ENCODE measurements at regions not wholly inside any gene's neighbourhood (a gene's known extent, or its start where the extent isn't known, plus 50 kb on each side); places are given as distances from the start of the nearest gene placed in this dataset.

DNA sequence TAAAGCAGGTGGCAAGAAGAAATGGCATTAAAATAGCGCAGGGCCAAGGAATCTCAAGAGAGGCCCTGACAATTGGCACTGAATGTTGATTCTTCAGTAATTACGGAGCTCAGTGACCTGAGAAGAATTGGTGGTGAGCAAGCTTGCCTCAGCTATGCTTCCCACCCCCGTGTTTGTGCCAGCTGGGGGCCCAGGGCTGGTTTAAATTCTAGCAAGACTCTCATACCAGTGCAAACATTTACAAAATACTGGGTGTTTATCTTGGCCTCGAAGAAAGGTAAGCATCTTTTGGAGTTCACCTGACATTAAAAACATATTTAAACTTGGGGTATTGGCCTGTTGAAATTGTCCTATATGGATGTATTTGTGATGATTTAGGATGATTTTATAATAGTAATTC is 296.7 kb upstream of the USP25 start:
- no peak overlapping the region for H3K4me3 ChIP-seq (ENCODE audit: low read depth, low read length)
- ChIA-PET CTCF (interaction anchor here (0.6 kb wide), 1 partner anchor 29 kb away, joined by 4 read pairs; no protein-coding TSS in a partner anchor), POLR2A (no interaction called here)
- no peaks in the 10 kb centered on the region for H3K4me1 ChIP-seq (ENCODE audit: control insufficient read depth, insufficient read depth, low read length)
- no peak overlapping the region for H3K27ac ChIP-seq (ENCODE audit: extremely low read depth, low read depth, low read length)
- H3K36me3 ChIP-seq (ENCODE audit: control insufficient read depth in 2 of 2, insufficient read depth in 1 of 2, low read length in 2 of 2): no peaks in the 10 kb centered on the region
- H3K9me3 ChIP-seq (ENCODE audit: control insufficient read depth, insufficient read depth, low read depth, low read length): no peaks in the 10 kb centered on the region
- TF ChIP-seq ZNF76 (tag by site-specific recombination; IDR thresholded peaks at IDR 0.05; ENCODE audit: borderline replicate concordance, low read depth) (no peak), ZNF664 (tag by site-specific recombination; IDR thresholded peaks at IDR 0.05) (no peak), ZNF214 (tag by site-specific recombination; IDR thresholded peaks at IDR 0.05; ENCODE audit: borderline replicate concordance) (no peak), REPIN1 (tag by site-specific recombination; IDR thresholded peaks at IDR 0.05; ENCODE audit: low read depth) (no peak), ZNF785 (tag by site-specific recombination; IDR thresholded peaks at IDR 0.05) (no peak), ZBTB17 (tag by site-specific recombination; IDR thresholded peaks at IDR 0.05) (no peak)
- TF ChIP-seq, protein P1, sequence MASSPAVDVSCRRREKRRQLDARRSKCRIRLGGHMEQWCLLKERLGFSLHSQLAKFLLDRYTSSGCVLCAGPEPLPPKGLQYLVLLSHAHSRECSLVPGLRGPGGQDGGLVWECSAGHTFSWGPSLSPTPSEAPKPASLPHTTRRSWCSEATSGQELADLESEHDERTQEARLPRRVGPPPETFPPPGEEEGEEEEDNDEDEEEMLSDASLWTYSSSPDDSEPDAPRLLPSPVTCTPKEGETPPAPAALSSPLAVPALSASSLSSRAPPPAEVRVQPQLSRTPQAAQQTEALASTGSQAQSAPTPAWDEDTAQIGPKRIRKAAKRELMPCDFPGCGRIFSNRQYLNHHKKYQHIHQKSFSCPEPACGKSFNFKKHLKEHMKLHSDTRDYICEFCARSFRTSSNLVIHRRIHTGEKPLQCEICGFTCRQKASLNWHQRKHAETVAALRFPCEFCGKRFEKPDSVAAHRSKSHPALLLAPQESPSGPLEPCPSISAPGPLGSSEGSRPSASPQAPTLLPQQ (tag by site-specific recombination; IDR thresholded peaks at IDR 0.05): no peak
- TF ChIP-seq, protein P2, sequence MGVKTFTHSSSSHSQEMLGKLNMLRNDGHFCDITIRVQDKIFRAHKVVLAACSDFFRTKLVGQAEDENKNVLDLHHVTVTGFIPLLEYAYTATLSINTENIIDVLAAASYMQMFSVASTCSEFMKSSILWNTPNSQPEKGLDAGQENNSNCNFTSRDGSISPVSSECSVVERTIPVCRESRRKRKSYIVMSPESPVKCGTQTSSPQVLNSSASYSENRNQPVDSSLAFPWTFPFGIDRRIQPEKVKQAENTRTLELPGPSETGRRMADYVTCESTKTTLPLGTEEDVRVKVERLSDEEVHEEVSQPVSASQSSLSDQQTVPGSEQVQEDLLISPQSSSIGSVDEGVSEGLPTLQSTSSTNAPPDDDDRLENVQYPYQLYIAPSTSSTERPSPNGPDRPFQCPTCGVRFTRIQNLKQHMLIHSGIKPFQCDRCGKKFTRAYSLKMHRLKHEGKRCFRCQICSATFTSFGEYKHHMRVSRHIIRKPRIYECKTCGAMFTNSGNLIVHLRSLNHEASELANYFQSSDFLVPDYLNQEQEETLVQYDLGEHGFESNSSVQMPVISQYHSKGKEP (tag by site-specific recombination; IDR thresholded peaks at IDR 0.05): no peak
- TF ChIP-seq, protein P3, sequence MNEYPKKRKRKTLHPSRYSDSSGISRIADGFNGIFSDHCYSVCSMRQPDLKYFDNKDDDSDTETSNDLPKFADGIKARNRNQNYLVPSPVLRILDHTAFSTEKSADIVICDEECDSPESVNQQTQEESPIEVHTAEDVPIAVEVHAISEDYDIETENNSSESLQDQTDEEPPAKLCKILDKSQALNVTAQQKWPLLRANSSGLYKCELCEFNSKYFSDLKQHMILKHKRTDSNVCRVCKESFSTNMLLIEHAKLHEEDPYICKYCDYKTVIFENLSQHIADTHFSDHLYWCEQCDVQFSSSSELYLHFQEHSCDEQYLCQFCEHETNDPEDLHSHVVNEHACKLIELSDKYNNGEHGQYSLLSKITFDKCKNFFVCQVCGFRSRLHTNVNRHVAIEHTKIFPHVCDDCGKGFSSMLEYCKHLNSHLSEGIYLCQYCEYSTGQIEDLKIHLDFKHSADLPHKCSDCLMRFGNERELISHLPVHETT (tag by site-specific recombination; IDR thresholded peaks at IDR 0.05): no peak
- TF ChIP-seq, protein P4, sequence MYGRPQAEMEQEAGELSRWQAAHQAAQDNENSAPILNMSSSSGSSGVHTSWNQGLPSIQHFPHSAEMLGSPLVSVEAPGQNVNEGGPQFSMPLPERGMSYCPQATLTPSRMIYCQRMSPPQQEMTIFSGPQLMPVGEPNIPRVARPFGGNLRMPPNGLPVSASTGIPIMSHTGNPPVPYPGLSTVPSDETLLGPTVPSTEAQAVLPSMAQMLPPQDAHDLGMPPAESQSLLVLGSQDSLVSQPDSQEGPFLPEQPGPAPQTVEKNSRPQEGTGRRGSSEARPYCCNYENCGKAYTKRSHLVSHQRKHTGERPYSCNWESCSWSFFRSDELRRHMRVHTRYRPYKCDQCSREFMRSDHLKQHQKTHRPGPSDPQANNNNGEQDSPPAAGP (tag by site-specific recombination; IDR thresholded peaks at IDR 0.05): no peak

DNA sequence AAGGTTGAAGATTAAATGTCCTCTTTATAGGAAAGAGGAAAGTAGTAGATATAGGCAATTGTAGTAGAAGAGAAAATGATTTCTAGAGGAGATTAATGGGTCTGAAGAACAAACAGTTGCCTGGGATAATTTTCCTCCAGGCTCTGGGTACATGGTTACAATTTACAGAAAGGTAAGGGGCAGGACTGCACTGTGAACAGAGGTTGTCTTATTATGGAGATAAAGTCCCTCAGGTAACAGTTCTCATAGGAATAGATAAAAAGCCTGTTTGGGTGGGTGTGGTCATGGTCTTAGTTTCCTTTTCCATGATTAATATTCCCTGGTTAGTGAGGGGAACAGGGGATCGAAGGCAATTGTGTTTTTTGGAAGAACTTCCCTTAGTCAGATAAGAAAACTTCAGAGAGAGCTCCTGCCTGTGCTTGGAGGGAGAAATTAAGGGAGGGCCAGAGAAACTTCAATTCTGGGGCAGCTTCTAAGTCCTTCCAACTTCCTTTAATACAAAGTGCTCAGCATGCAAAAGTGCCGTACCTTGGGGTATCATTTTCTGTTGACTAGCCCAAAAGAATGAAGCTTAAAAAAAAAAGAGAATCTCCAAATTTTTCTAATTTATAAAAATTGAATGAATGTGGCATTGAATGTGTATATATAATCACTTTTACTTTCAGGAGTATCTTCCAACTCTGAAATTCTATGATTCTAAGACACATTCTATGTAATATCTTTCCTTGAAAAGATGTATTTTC is 295.4 kb upstream of the USP25 start:
- no peaks in the 10 kb centered on the region for H3K36me3 ChIP-seq (ENCODE audit: control insufficient read depth in 2 of 2, insufficient read depth in 1 of 2, low read length in 2 of 2)
- no peaks in the 10 kb centered on the region for H3K4me1 ChIP-seq (ENCODE audit: control insufficient read depth, insufficient read depth, low read length)
- ChIA-PET CTCF (interaction anchor here (1.0 kb wide), 1 partner anchor 48 kb away, joined by 4 read pairs; no protein-coding TSS in a partner anchor), POLR2A (no interaction called here)
- H3K4me3 ChIP-seq (ENCODE audit: low read depth, low read length): no peak overlapping the region
- H3K27ac ChIP-seq (ENCODE audit: extremely low read depth, low read depth, low read length): no peak overlapping the region
- TF ChIP-seq ZNF530 (tag by site-specific recombination; IDR thresholded peaks at IDR 0.05; ENCODE audit: low read depth) (peak; percentile 94), ZNF292 (tag by site-specific recombination; IDR thresholded peaks at IDR 0.05; ENCODE audit: borderline replicate concordance, low read depth) (no peak)
- TF ChIP-seq, protein P5, sequence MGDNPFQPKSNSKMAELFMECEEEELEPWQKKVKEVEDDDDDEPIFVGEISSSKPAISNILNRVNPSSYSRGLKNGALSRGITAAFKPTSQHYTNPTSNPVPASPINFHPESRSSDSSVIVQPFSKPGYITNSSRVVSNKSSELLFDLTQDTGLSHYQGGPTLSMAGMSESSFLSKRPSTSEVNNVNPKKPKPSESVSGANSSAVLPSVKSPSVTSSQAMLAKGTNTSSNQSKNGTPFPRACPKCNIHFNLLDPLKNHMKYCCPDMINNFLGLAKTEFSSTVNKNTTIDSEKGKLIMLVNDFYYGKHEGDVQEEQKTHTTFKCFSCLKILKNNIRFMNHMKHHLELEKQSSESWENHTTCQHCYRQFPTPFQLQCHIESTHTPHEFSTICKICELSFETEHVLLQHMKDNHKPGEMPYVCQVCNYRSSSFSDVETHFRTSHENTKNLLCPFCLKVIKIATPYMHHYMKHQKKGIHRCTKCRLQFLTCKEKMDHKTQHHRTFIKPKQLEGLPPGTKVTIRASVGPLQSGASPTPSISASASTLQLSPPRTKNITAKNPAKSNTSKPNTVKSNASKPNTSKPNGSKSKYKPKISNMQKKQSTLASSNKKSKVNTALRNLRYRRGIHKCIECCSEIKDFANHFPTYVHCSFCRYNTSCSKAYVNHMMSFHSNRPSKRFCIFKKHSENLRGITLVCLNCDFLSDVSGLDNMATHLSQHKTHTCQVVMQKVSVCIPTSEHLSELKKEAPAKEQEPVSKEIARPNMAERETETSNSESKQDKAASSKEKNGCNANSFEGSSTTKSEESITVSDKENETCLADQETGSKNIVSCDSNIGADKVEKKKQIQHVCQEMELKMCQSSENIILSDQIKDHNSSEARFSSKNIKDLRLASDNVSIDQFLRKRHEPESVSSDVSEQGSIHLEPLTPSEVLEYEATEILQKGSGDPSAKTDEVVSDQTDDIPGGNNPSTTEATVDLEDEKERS (tag by site-specific recombination; IDR thresholded peaks at IDR 0.05): no peak
- TF ChIP-seq, protein P6, sequence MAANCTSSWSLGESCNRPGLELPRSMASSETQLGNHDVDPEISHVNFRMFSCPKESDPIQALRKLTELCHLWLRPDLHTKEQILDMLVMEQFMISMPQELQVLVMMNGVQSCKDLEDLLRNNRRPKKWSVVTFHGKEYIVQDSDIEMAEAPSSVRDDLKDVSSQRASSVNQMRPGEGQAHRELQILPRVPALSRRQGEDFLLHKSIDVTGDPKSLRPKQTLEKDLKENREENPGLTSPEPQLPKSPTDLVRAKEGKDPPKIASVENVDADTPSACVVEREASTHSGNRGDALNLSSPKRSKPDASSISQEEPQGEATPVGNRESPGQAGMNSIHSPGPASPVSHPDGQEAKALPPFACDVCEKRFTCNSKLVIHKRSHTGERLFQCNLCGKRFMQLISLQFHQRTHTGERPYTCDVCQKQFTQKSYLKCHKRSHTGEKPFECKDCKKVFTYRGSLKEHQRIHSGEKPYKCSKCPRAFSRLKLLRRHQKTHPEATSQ (tag by site-specific recombination; IDR thresholded peaks at IDR 0.05): no peak
- TF ChIP-seq, protein P7, sequence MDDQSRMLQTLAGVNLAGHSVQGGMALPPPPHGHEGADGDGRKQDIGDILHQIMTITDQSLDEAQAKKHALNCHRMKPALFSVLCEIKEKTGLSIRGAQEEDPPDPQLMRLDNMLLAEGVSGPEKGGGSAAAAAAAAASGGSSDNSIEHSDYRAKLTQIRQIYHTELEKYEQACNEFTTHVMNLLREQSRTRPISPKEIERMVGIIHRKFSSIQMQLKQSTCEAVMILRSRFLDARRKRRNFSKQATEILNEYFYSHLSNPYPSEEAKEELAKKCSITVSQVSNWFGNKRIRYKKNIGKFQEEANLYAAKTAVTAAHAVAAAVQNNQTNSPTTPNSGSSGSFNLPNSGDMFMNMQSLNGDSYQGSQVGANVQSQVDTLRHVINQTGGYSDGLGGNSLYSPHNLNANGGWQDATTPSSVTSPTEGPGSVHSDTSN (CRISPR knock-in tag; IDR thresholded peaks at IDR 0.05): no peak
- no peaks in the 10 kb centered on the region for H3K9me3 ChIP-seq (ENCODE audit: control insufficient read depth, insufficient read depth, low read depth, low read length)

All from HEK293 (cell line).